GM21576 (cell line): ENCODE measurements at regions not wholly inside any gene's neighbourhood (a gene's known extent, or its start where the extent isn't known, plus 50 kb on each side); places are given as distances from the start of the nearest gene placed in this dataset.

Experiments
- ATAC-seq: cut with Tn5 transposase; IDR thresholded peaks from one replicate; pipeline ENCODE4 v1.9.1; 2021; ENCODE audit warnings: mild to moderate bottlenecking, moderate library complexity; ENCODE audit not compliant: unreplicated experiment

- ATAC-seq, result no peak
Observed at GRCh38 chr5:8234179-8234770, 365.3 kb downstream of the MTRR start.

GRCh38 chr5:8238080-8238479, 369.1 kb downstream of the MTRR start:
- no peak for ATAC-seq

DNA sequence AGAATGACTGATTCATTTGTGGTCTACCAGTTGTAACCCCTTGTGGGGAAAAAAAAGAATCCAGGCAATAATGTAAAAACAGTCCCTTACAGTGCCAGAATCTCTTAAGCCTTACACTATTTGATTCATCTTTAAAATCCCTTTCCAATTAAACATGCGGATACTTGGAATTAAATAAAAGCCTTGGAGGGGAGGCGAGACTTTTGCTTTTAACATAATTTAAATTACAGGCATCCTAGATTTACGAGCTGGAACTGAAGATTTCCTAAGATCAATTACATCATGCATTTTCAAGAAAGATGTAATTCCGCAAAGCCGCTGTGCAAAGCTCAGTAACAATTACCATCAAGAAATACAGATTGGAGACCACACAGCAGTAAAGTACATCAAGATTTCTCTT, 370.2 kb downstream of the MTRR start:
- no peak for ATAC-seq

DNA sequence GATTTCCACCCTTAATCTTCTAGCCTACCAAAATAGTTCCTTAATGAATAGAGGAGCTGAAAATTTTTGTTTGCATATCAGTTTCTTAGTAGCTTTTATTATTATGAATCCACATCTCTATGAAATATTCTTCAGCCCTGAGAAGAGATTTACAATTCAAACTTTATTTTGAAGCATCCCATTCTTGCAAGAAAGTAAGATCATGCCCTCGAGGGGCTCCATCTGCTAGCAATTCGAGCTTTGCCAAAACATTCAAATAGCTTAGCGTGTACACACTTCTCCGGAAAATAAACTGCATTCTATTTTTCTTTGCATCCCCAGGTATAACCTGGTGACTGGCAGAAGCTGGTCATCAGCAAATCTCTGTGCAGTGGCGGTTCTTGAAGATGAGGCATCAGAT, 370.7 kb downstream of the MTRR start:
- no peak for ATAC-seq

DNA sequence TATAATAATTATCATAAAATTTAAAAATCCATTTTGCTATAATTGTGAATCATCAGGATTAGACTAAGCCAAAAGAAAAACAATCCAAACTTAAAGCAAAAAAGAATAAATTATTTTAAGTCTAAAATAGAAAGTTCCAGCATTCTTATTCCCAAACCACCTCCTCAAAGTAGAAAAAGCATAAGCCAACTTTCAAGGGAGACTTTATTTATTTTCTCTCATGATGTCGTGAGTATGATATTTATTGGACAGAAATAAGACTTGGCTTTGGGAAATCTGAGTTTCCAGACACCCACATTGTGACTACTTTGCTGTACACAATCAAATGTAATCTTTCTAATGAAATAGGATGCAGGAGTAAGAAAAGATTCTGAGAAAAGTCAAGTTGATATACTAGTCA, 372.1 kb downstream of the MTRR start:
- ATAC-seq, result no peak

- no peak for ATAC-seq
Observed at GRCh38 chr5:8241558-8241957, 372.6 kb downstream of the MTRR start.

DNA sequence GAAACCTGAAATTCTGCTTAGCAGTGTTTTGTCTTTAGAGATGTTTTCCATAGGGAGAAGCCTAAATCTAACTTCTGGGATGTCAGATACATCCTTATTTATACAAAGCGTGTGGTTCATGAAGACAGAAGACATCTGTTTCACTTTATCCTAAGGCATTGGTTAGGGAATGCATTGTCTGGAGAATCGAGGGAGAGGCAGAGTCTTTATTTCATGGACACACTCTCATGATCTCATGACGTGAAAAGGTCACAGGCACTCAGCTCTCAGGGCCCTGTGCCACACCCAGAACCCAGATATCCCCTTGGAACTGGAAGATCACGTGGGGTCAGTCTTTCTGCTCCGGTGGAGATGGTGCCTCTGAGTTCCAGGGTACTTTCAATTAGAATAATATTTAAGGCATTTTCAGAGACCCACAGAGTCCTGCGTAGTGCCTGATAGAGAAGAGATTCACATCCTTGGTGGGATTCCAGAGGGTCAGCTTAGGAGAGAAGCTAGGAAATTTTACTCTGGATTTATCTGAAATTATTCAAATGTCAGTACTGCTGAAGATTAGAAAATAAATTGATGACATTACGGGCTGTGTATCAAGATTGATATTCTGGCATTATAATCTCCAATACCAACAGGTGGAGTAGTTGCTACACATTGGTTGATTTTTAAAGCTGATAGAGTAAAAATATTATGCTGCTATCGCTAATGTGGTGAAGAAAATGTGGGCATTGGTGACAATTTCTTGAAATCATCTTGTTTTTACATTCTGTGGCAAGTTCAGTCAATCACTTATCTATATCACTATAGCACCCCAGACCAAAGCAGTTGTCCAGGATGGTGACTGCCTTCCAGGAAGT, 378.3 kb downstream of the MTRR start:
- ATAC-seq, result no peak

DNA sequence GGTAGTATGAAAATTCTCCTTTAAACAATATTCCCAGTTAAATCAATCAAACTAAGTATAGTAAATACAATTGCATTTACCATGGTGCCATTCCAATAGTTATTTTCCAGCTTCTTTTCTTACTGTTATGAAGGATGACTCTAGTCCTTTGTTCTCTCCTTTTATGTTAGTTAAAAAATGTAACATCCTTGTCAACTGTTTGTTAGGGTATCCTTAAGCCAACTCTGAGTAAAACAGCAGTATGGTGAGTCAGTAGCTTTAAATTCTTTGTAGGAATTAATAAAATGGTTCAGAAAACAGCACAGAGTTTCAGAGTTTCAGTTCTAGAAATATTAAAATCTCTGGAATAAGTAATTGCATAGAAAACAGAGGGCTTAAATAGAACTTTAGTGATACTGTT, 384.4 kb downstream of the MTRR start:
- no peak for ATAC-seq

GRCh38 chr5:8254674-8255073, 385.7 kb downstream of the MTRR start:
- ATAC-seq, result no peak

GRCh38 chr5:8258801-8259200, 389.9 kb downstream of the MTRR start:
- no peak for ATAC-seq

- no peak for ATAC-seq
Observed at GRCh38 chr5:8270246-8270645, 401.3 kb downstream of the MTRR start.

DNA sequence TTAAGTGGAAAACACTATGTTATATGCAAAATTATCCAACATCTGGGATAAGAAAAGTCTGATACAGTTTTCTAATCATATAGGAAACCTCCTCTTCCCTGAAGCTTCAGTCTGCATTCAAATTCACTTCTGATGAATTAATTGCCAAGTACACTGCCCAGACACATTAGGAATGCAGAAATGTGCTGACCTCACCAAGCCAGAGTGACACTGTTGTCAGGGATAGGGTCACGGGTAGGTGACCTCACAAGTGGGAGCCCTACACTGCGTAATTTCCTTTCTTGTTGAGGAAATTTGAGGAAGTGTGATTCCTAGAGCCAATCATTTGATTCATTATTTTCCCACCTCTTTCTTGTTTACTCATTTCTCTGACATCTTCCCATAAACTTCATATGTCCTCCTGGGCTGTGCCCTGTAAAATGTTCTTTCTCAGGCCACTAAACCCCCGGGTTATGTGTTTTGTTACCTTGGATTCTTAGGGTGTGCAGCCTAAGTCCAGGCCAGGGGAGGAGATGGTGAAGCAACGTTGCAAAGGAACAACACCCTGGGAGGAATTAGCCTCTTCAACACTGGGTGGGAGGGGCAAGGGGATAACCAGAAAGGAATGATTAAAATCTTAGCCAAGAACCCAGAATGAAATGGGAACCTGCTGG, 411.9 kb downstream of the MTRR start:
- ATAC-seq, result no peak

DNA sequence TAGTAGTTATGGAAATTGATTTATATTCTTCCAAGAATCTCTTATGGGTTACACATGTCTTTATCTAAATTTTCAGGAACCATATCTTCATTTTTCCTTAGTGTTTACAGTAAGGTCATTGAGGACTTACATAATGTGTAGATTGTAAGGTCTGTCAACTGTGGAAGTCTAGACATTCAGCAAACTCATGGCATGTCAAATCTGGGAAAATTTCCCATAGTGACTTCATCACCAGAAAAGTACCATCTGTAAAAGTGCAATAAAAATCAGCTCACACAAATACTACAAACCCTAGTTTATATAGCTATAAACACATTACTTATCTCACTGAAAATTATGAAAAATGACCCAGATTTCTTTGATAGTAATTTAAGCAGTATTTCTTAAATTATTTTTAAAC, 419.4 kb downstream of the MTRR start:
- ATAC-seq, result no peak

GRCh38 chr5:8288897-8289516, 420.1 kb downstream of the MTRR start:
- ATAC-seq, result no peak

DNA sequence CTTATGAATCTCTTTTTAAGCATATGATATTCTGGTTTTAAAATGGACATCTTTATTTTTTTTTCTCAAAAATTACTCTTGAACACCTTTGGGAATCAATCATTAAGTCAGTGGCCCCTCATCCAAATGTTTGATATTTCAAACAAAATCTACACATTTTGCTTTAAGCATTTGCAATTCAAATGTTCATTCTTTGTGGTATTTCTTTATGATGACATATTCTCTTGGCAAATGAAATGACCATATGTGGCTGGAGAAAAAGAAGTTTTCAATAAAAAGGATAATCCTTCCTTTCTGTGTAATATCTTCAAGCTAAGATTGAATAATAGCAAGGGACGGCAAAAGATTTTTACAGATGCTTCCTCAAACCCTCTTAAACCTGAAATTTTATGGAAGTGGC, 420.8 kb downstream of the MTRR start:
- no peak for ATAC-seq

GRCh38 chr5:8290721-8291120, 421.8 kb downstream of the MTRR start:
- no peak for ATAC-seq

DNA sequence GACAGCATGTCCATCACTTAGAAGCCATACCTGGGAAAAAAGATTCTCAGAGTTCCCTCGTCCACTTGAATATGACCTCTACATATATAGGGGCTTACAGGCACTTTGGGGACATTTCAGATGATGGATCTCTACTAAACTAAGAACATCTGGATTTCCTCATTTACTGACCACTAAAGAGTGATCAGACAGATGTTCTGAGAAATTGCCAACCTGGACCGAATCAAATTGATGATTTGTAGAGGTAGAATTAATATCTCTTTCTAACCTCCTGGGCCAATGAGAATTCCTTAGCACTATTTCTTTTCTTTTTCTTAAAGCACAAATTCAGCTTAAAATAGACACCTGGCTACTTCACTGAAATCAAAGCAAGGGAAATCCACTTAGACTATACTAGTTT, 422.7 kb downstream of the MTRR start:
- no peak for ATAC-seq

DNA sequence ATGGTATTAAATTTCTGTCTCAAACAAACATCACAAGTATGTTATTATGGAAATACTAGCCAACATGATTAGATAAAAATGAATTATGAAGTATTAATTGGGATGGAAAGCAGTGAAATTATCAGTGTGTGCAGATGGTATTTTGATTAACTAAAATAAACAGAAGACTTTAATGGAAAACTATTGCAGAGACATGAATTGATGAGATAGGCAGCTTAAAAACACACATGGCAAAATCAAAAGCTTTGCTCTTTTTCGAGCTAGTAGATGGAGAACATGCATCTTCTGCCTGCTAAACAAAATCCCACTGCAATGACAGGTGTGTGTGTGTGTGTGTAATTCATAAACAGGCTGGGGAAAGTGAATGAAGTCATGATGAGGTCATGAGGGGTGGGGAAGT, 426.2 kb downstream of the MTRR start:
- no peak for ATAC-seq

- no peak for ATAC-seq
Observed at GRCh38 chr5:8299716-8300115, 430.8 kb downstream of the MTRR start.

DNA sequence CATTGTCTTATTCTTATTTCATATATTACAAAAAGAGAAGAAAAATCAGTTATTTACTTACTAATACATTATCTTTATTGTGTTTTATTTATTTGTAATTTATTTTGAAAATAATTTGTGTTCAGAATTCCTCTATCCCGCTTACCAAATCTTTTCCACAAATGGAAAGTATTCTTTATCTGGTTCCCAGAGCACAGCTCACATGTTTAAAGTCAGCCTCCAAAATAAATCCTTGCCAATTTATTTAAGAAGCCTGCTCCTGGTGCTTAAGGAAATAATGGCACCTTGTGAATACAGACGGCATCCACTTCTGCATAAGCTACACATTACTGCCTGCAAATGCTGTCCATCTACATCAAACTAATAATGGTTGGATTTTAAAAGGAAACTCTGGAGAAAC, 435.4 kb downstream of the MTRR start:
- no peak for ATAC-seq

- no peak for ATAC-seq
Observed at GRCh38 chr5:8306288-8306896, 437.4 kb downstream of the MTRR start.
